PFSK-1 (cell line): ENCODE measurements at regions not wholly inside any gene's neighbourhood (a gene's known extent, or its start where the extent isn't known, plus 50 kb on each side); places are given as distances from the start of the nearest gene placed in this dataset.

Experiments
- POLR2AphosphoS5 ChIP-seq: IDR thresholded peaks from 2 replicates; pipeline ENCODE4 v1.6.1; 2012; ENCODE audit warnings: low read depth, mild to moderate bottlenecking, control low read depth, low read length, moderate library complexity
- REST ChIP-seq, 2 experiments: IDR thresholded peaks; 2 replicates each; pipeline versions ENCODE4 v1.6.1 to v1.8.0; 2011 to 2012; ENCODE audit warnings: low read depth in 2 of 2, low read length in 2 of 2, control low read depth in 1 of 2, inconsistent platforms in 1 of 2, mild to moderate bottlenecking in 1 of 2, moderate library complexity in 1 of 2; ENCODE audit not compliant: insufficient read depth in 1 of 2
- SIN3A ChIP-seq: IDR thresholded peaks from 2 replicates; pipeline ENCODE4 v1.6.1; 2012; ENCODE audit warnings: mild to moderate bottlenecking, low read length, moderate library complexity, borderline replicate concordance; ENCODE audit not compliant: insufficient read depth
- TAF1 ChIP-seq: IDR thresholded peaks from 2 replicates; pipeline ENCODE4 v1.6.1; 2012; ENCODE audit warnings: low read length, control low read depth, borderline replicate concordance; ENCODE audit not compliant: insufficient read depth

- no peak for TF ChIP-seq REST (IDR thresholded peaks at IDR 0.05; ENCODE audit: insufficient read depth in 1 of 2, low read depth in 2 of 2, low read length in 2 of 2)
- TF ChIP-seq POLR2AphosphoS5, result no peak
- TF ChIP-seq SIN3A, result no peak
- TF ChIP-seq TAF1, result no peak
Observed at GRCh38 chr2:13020469-13020868, 303.7 kb downstream of the TRIB2 start.
